Retina (tissue), 1 donor: ENCODE measurements at regions not wholly inside any gene's neighbourhood (a gene's known extent, or its start where the extent isn't known, plus 50 kb on each side); places are given as distances from the start of the nearest gene placed in this dataset.
A peak's percentile ranks its signal among the peaks of the same experiment; 100 is the strongest.
"Not testable (repeated sequence)": the region's sequence is repeated elsewhere in the genome, so short reads cannot be mapped to it uniquely, and the experiment has no call there.

Source experiments
- DNase-seq: peaks from one replicate; pipeline ENCODE4 v3.0.0-alpha.2; 2016

- DNase-seq: not testable (repeated sequence)
These were observed 133.1 kb downstream of the TSEN15 start for GRCh38 chr1:184184614-184185013.

- DNase-seq: no peak
These were observed 133.8 kb downstream of the TSEN15 start for GRCh38 chr1:184185347-184185746.

- no peak for DNase-seq
These were observed 134.6 kb downstream of the TSEN15 start for GRCh38 chr1:184186167-184186566.

- DNase-seq: no peak
These were observed 135.6 kb downstream of the TSEN15 start for GRCh38 chr1:184187097-184187496.

GRCh38 chr1:184188037-184188436 is 136.5 kb downstream of the TSEN15 start:
- no peak for DNase-seq

DNA sequence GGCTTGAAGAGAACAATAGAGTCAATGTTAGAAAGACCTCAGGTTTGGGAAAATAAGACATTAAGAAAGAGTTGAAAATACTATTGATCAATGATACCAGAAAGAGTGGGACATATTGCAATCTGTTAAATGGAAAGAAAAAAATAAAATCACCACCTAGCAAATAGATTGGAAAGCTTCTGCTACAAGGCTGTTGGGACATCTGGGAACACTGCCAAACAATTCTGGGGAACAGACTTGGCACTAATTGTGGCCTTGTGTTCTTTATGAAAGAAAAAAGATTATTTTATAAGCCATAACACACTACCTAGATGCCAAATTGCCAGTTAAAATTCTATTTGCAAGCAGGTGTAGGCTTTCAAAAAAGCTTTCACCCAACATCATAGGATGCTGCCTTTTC is 137.8 kb downstream of the TSEN15 start:
- no peak for DNase-seq

DNA sequence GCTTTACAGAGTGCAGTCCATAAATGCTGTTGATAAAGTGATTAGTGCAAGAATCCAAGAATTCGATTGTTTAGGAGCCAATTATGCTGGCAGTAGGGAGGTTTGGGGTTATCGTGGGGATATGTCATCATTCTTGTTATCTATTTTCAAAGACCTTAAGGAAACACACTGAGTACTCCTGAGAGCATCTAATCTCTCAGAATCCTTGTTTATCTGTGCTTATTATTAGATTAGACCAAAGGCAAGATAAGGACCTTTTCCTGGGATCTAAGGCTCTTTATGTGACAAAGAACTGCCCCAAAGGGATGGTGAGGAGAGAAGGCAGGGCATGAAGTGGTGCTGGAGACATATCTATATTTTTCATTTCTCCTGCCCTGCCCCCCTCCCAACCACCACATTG is 139.1 kb downstream of the TSEN15 start:
- DNase-seq: no peak

GRCh38 chr1:184191181-184191621 is 139.7 kb downstream of the TSEN15 start:
- no peak for DNase-seq

DNA sequence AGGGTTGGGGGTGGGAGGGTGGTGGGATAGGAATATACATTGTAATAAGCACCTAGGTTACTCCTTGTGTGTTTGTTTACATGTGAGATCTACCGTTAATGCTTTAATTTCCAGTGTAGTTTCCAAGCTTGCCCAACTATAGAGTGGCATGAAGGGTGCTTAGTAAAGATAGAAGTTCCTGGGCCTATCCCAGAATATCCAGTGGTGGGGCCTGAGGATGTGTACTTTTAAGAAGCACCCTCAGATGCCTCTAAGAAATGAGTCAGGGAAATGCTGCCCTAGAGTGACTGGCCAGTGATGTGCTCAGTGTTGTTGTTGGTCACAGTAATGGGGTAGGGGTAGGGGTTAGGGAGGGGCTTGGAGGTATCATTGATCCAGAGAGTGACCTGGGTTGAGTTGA is 141.3 kb downstream of the TSEN15 start:
- no peak for DNase-seq

GRCh38 chr1:184193451-184193850 is 141.9 kb downstream of the TSEN15 start:
- DNase-seq: no peak

GRCh38 chr1:184194236-184194635 is 142.7 kb downstream of the TSEN15 start:
- DNase-seq: no peak

DNA sequence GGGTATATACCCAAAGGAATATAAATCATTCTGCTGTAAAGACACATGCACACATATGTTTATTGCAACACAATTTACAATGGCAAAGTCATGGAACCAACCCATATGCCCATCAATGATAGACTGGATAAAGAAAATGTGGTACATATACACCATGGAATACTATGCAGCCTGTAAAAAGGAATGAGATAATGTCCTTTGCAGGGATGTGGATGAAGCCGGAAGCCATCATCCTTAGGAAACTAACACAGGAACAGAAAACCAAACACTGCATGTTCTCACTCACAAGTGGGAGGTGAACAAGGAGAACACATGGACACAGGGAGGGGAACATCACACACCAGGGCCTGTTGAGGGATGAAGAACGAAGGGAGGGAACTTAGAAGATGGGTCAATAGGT is 144.2 kb downstream of the TSEN15 start:
- not testable (repeated sequence) for DNase-seq

GRCh38 chr1:184197831-184198230 is 146.3 kb downstream of the TSEN15 start:
- peak; percentile 37 for DNase-seq

DNA sequence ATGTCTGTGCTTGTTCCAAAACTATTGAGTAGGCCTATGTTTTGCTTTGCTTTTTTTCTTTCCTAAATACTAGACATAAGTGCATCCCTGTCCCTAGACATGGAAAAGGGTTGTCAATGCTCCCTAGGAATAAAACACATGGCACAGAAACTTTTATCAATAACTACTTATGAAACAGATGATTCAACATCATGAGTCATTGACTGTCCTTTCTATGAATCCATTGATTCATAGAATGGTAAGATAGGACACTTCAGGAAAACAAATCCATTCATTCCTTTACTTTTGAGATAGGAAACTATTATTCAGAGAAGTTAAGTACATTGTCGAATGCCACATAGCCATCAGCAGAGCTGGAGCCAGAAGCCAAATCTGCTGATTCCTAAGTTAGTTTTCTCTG is 147.5 kb downstream of the TSEN15 start:
- no peak for DNase-seq

DNA sequence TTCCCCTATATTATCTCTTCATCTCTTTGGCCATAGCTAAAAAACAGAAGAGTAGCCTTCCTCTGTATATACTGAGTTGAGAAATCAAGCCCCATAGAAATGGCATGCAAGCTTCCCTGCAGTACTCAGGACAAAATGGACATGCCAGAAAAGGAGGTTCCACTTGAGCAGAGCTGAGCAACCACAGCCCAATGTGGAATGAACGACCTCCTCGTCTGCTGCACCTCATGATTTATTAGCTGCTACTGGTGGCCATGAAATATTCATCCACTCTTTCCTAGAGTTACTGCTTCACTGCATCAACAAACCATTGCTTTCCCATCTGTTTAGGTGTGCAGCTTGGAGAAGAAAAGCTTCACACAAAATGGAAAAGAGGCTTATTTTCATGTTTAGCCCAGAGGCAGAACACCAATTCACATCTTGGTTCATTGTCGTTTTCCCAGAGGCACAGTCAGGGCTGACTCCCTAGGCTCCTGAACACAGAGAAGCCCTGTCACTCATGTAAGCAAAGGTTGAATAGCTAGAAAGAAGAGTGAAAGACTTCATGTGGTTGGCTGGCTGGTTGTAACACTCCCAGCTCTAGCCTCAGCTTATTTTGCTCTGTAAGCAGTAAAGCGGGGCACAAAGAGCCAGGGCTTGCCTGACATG is 148.0 kb downstream of the TSEN15 start:
- peak; percentile 50 for DNase-seq

DNA sequence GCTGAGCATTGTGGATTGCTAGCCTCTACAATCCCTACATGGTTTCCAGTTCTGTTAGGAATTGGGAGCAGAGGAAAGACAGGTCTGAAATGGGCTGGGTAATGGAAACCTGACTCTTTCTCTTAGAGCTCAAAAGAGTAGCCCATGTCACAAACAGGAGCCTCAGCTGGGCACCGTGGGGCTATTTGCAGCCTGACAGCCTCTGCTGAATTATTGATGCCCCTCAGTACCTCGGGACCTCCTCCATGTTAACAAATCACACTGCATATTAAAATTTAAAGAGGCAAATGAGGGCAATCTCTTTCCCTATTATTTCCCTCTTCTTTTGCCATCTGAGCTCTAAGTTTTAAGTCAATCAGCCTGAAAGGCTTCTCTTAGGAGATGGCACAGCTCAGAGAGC is 157.1 kb downstream of the TSEN15 start:
- peak; percentile 55 for DNase-seq

DNA sequence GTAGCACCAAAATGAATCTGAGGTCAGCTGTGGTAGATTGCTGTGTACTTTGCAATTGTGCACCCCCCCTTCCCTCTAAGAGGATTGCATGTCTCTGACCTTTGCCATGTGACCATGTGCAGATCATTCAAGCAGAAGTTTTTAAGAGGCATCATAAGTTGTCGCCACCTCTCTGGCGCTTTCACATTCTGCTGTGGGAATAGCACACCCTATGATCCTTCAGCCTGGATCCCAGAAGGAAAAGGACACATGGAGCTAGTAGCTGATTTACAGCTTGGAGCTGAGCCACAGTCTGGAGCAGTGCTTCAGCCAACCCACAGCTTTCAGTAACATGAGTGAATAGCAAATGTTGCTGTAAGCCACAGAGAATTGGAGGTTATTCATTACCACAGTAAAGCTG is 158.5 kb downstream of the TSEN15 start:
- peak; percentile 64 for DNase-seq

DNA sequence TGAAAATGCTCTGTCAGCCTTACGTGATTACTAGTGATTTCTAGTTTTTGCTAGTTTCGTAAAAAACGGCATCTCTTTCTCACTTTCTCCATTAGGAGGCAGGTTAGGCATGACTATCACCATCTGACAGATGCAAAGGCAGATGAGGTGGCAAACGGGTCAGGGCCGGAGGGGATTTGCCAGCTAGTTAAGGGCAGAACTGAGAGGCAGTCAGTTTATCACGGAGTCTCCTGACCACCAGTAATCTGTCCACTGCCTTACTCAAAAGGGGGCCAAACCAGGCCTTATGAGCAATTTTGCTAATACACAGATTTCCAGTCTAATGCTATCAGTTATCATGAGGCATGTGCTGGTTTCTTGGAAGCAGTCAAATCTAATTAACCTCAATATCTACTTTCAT is 159.3 kb downstream of the TSEN15 start:
- DNase-seq: peak; percentile 59

- DNase-seq: no peak
These were observed 161.3 kb downstream of the TSEN15 start for GRCh38 chr1:184212649-184213314.

- no peak for DNase-seq
These were observed 162.6 kb downstream of the TSEN15 start for GRCh38 chr1:184214128-184214527.

DNA sequence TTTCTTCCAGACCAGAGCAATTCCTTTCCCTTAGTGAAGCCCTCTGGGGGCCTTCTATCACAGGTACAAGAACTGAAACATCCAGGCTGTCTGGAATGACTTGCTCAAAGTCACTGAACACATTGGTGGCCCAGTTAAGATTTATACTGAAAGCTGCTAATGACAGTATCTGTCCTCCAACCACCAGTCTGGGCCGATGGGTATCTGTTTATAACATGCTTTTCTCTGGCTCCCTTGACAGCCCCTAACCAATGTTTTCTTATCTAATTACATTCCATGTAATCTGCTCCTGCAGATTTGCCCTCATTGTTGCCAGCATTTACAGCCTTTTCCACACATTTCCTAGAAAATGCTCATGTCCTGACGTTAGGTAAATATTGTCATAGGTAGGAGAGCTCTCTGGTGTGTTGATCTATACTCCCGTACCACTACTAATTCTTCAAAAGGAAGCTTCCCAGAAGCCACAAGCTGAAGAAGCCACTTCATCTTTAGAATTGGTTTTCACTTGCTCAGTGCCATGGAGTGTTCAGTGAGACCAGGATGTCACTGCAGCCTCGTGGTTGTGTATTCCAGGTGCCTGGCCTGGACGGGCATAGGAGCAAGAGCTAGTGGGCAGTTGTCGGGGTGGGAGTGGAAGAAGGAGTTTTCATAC is 163.9 kb downstream of the TSEN15 start:
- no peak for DNase-seq

GRCh38 chr1:184218458-184219075 is 167.0 kb downstream of the TSEN15 start:
- DNase-seq: peak; percentile 57

- DNase-seq: no peak
These were observed 167.4 kb upstream of the C1orf21 start for GRCh38 chr1:184219414-184219813.

DNA sequence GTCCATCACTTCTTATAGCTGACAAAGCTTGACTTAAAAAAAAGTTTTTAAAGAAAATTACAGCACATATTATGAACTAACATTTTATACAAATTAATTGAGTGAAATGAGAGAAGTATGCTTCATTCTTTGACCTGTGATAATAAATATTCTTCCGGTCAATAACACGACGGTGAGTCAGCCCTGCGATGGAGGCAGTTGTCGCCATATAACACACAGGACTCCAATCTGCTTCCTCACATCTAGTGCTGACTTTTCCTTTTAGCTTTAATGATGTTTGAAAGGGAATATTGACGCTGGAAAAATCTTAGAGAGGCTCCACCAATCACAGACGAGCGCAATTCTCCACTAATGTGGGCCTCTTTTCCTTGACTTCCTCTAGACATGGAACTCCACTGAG is 166.9 kb upstream of the C1orf21 start:
- DNase-seq: no peak
